Astrocyte (in vitro differentiated cells and primary cell): ENCODE measurements at regions not wholly inside any gene's neighbourhood (a gene's known extent, or its start where the extent isn't known, plus 50 kb on each side); places are given as distances from the start of the nearest gene placed in this dataset.
A peak's percentile ranks its signal among the peaks of the same experiment; 100 is the strongest.

Experiments used
- DNase-seq: peaks from one replicate; pipeline ENCODE4 v3.0.0-alpha.2; 2010; ENCODE audit warnings: low read depth
- FAIRE-seq: peaks from 2 replicates; lab custom pipeline; 2011; peaks lifted over from hg19 to GRCh38; lab: Jason Lieb, UNC
- H2AFZ ChIP-seq: 2 replicates; pipeline ENCODE4 v1.6.0; 2012; ENCODE audit warnings: low read depth, low read length, inconsistent platforms
- H3K27ac ChIP-seq: 2 replicates; pipeline ENCODE4 v1.5.1; 2011; ENCODE audit warnings: low read depth, low read length, inconsistent platforms
- H3K27me3 ChIP-seq: 2 replicates; pipeline ENCODE4 v1.6.0; 2011; ENCODE audit warnings: low read length, inconsistent platforms; ENCODE audit not compliant: insufficient read depth
- H3K36me3 ChIP-seq: 2 replicates; pipeline ENCODE4 v1.5.1; 2011; ENCODE audit warnings: low read length, inconsistent platforms; ENCODE audit not compliant: insufficient read depth
- H3K4me1 ChIP-seq: 2 replicates; pipeline ENCODE4 v1.5.1; 2011; ENCODE audit warnings: low read length, inconsistent platforms; ENCODE audit not compliant: insufficient read depth
- H3K4me2 ChIP-seq: 2 replicates; pipeline ENCODE4 v1.6.0; 2012; ENCODE audit warnings: low read length, inconsistent platforms
- H3K4me3 ChIP-seq: 2 replicates; pipeline ENCODE4 v1.5.1; 2011; ENCODE audit warnings: low read depth, mild to moderate bottlenecking, low read length, inconsistent platforms; ENCODE audit not compliant: insufficient read depth
- H3K79me2 ChIP-seq: 2 replicates; pipeline ENCODE4 v1.6.0; 2012; ENCODE audit warnings: mild to moderate bottlenecking, low read length, inconsistent platforms; ENCODE audit not compliant: insufficient read depth
- H3K9ac ChIP-seq: 2 replicates; pipeline ENCODE4 v1.6.0; 2012; ENCODE audit warnings: mild to moderate bottlenecking, low read length, inconsistent platforms
- H3K9me3 ChIP-seq: 2 replicates; pipeline ENCODE4 v1.5.1; 2012; ENCODE audit warnings: low read depth, mild to moderate bottlenecking, low read length, inconsistent platforms; ENCODE audit not compliant: insufficient read depth
- H4K20me1 ChIP-seq: 2 replicates; pipeline ENCODE4 v1.6.0; 2012; ENCODE audit warnings: low read length, inconsistent platforms; ENCODE audit not compliant: insufficient read depth
- H3K27ac Mint-ChIP-seq: one replicate; pipeline ENCODE4 v1.8.0; 2021; ENCODE audit warnings: mild to moderate bottlenecking, mixed read lengths; ENCODE audit not compliant: unreplicated experiment
- H3K27me3 Mint-ChIP-seq: one replicate; pipeline ENCODE4 v1.8.0; 2021; ENCODE audit warnings: low read depth, mixed read lengths; ENCODE audit not compliant: unreplicated experiment
- H3K36me3 Mint-ChIP-seq: one replicate; pipeline ENCODE4 v1.8.0; 2021; ENCODE audit warnings: low read depth, mixed read lengths; ENCODE audit not compliant: unreplicated experiment
- H3K4me1 Mint-ChIP-seq: one replicate; pipeline ENCODE4 v1.8.0; 2021; ENCODE audit warnings: low read depth, mixed read lengths; ENCODE audit not compliant: unreplicated experiment
- H3K4me3 Mint-ChIP-seq: one replicate; pipeline ENCODE4 v1.8.0; 2021; ENCODE audit warnings: mild to moderate bottlenecking, moderate library complexity, mixed read lengths; ENCODE audit not compliant: unreplicated experiment
- H3K9me3 Mint-ChIP-seq: one replicate; pipeline ENCODE4 v1.8.0; 2021; ENCODE audit warnings: mild to moderate bottlenecking, mixed read lengths; ENCODE audit not compliant: unreplicated experiment
- EZH2 ChIP-seq: IDR thresholded peaks from 2 replicates; pipeline ENCODE4 v1.6.1; 2012; ENCODE audit warnings: mild to moderate bottlenecking, low read length, inconsistent platforms; ENCODE audit not compliant: insufficient read depth
- TF ChIP-seq, protein P1 (sequence below): IDR thresholded peaks from 2 replicates; pipeline ENCODE4 v1.5.1; 2011; ENCODE audit warnings: low read depth, mild to moderate bottlenecking, inconsistent platforms, low read length, moderate library complexity; ENCODE audit not compliant: insufficient read depth

DNA sequence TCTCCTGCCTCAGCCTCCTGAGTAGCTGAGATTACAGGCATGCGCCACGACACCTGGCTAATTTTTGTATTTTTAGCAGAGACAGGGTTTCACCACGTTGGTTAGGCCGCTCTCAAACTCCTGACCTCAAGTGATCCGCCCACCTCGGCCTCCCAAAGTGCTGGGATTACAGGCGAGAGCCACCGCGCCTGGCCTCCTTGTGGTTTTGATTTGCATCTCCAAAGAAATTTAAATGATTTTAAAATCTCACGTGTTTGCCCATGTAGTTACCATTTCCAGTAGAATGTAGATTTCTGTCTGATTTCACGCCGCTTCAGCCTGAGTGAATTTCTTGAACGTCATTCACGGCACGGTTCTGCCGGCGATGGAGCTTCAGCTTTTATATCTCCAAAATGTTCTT, 55.8 kb downstream of the IGF2 start:
- Histone ChIP-seq H3K4me2 (no peak overlapping the region), H3K9me3 (peaks cover 18% of the 10 kb centered on the region), H3K9ac (no peak overlapping the region), H4K20me1 (no peaks in the 10 kb centered on the region), H3K4me3 (no peak overlapping the region), H3K4me1 (no peaks in the 10 kb centered on the region), H3K27me3 (no peaks in the 10 kb centered on the region), H3K79me2 (no peaks in the 10 kb centered on the region), H3K27ac (no peak overlapping the region), H2AFZ (no peak overlapping the region), H3K36me3 (no peaks in the 10 kb centered on the region)
- FAIRE-seq (no peak), DNase-seq (no peak)
- peaks cover 2% of the 10 kb centered on the region for H3K36me3 Mint-ChIP-seq
- H3K27me3 Mint-ChIP-seq = peaks cover 18% of the 10 kb centered on the region
- peaks cover 17% of the 10 kb centered on the region for H3K9me3 Mint-ChIP-seq
- no peak overlapping the region for H3K4me3 Mint-ChIP-seq
- H3K27ac Mint-ChIP-seq = no peak overlapping the region
- TF ChIP-seq, protein P1, sequence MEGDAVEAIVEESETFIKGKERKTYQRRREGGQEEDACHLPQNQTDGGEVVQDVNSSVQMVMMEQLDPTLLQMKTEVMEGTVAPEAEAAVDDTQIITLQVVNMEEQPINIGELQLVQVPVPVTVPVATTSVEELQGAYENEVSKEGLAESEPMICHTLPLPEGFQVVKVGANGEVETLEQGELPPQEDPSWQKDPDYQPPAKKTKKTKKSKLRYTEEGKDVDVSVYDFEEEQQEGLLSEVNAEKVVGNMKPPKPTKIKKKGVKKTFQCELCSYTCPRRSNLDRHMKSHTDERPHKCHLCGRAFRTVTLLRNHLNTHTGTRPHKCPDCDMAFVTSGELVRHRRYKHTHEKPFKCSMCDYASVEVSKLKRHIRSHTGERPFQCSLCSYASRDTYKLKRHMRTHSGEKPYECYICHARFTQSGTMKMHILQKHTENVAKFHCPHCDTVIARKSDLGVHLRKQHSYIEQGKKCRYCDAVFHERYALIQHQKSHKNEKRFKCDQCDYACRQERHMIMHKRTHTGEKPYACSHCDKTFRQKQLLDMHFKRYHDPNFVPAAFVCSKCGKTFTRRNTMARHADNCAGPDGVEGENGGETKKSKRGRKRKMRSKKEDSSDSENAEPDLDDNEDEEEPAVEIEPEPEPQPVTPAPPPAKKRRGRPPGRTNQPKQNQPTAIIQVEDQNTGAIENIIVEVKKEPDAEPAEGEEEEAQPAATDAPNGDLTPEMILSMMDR = no peak
- no peak for TF ChIP-seq EZH2
- no peaks in the 10 kb centered on the region for H3K4me1 Mint-ChIP-seq

DNA sequence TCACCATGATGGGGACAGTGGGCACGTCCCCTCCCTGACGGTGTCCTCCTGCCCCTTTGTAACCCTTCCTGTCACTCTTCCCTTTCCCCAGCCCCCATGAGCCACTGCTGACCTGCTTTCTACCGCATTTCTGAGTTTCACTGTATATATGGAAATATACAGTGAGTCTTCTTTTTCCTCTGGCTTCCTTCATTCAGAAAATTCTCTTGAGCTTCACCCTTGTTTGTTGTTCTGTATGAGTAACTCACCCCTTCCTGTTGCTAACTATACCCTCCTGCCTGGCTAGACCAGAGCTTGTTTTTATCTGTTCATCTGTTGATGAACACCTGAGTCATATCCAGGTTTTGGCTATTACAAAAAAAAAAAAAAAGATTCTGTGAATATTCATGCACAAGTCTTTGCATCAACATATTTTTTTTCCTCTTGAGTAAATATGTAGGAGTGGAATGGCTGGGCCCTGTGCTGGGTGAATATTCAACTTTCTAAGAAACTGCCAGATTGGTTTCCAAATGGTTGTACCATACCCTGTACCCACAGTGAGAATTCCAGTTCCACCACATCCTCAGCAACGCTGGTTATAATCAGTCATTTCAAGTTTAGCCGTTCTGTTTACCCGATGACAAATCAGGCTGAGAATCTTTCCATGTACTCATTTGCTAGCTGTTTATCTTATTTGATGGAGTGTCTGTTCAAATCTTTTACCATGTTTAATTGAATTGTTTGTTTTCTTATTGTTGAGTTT, 62.0 kb downstream of the IGF2 start:
- Histone ChIP-seq H3K79me2 (no peaks in the 10 kb centered on the region), H3K9me3 (no peaks in the 10 kb centered on the region), H3K4me3 (no peak overlapping the region), H4K20me1 (no peaks in the 10 kb centered on the region), H3K9ac (peak overlapping the region; percentile 0), H3K27me3 (no peaks in the 10 kb centered on the region), H2AFZ (no peak overlapping the region), H3K4me1 (peaks cover 15% of the 10 kb centered on the region), H3K36me3 (no peaks in the 10 kb centered on the region), H3K27ac (peak overlapping the region; percentile 52), H3K4me2 (peak overlapping the region; percentile 62)
- FAIRE-seq = peak; percentile 75
- TF ChIP-seq EZH2 = no peak
- TF ChIP-seq, protein P1 = no peak
- peak; percentile 77 for DNase-seq
- H3K9me3 Mint-ChIP-seq = no peaks in the 10 kb centered on the region
- peak overlapping the region; percentile 1 for H3K27ac Mint-ChIP-seq
- H3K4me3 Mint-ChIP-seq = peak overlapping the region; percentile 7
- peaks cover 13% of the 10 kb centered on the region for H3K4me1 Mint-ChIP-seq
- no peaks in the 10 kb centered on the region for H3K36me3 Mint-ChIP-seq
- H3K27me3 Mint-ChIP-seq = peaks cover 22% of the 10 kb centered on the region

DNA sequence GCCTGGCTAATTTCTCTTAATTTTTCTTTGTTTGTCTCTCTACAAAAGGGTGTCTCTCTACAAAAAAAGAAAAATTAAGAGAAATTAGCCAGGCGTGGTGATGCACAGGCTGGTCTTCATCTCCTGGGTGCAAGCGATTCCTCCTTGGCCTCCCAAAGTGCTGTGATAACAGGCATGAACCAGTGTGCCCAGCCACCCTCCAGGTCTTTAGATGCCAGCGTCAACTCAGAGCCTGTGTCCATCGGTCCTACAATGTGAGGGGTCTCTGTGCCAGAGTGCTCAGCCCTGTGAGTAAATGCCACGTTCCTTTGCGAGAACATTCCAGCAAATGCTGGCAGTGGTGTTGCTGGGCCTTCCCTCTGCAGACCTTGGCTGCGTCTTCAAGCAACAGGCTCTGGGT, 62.7 kb downstream of the IGF2 start:
- Histone ChIP-seq H3K4me3 (no peak overlapping the region), H3K9me3 (no peaks in the 10 kb centered on the region), H3K4me1 (peaks cover 15% of the 10 kb centered on the region), H2AFZ (no peak overlapping the region), H3K4me2 (peak overlapping the region; percentile 62), H3K27me3 (peaks cover 5% of the 10 kb centered on the region), H3K79me2 (no peaks in the 10 kb centered on the region), H3K9ac (no peak overlapping the region), H3K27ac (no peak overlapping the region), H4K20me1 (no peaks in the 10 kb centered on the region), H3K36me3 (no peaks in the 10 kb centered on the region)
- Mint-ChIP-seq H3K36me3 (no peaks in the 10 kb centered on the region), H3K4me3 (no peak overlapping the region), H3K27me3 (peaks cover 22% of the 10 kb centered on the region), H3K4me1 (peaks cover 13% of the 10 kb centered on the region), H3K9me3 (peaks cover 3% of the 10 kb centered on the region), H3K27ac (no peak overlapping the region)
- no peak for FAIRE-seq
- DNase-seq = no peak
- TF ChIP-seq, protein P1 = no peak
- no peak for TF ChIP-seq EZH2
